ENCODE measurements at regions not wholly inside any gene's neighbourhood (a gene's known extent, or its start where the extent isn't known, plus 50 kb on each side); places are given as distances from the start of the nearest gene placed in this dataset.

DNA sequence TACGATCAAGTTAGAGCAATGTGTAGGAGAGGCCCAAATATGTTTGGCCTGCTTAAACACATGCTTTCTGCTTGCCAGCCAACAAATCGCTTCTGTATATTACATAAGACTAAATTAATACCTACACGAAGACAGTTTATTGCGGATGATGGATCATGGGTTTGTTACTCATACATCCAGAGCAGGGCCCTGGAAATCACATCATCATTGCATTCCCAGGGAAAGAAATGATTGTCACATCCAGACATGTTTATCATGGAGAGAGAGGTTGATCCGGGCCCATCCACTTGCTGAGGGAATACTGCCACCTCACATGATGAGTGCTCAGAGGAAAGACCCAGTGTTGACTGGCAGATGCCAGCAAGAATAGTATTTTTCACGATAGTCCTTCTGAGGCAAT, 282.6 kb downstream of the NUF2 start:
- no peak overlapping the region for H3K23ac ChIP-seq (ENCODE audit: low read depth, low read length)
- in situ Hi-C loops (cut with MboI; ENCODE audit: low sequenced_read_pairs) (no loop called here), intact Hi-C loops (cut with micrococcal nuclease) (no loop called here), dilution Hi-C loops (cut with HindIII; ENCODE audit: low sequenced_read_pairs, unreplicated experiment) (no loop called here)
- TF ChIP-seq FOS (IDR thresholded peaks at IDR 0.05; ENCODE audit: low read depth, low read length) (no peak), BHLHE40 (IDR thresholded peaks at IDR 0.05; ENCODE audit: low read depth, low read length) (no peak), RFX5 (IDR thresholded peaks at IDR 0.05; ENCODE audit: low read depth, low read length) (no peak), RCOR1 (IDR thresholded peaks at IDR 0.05; ENCODE audit: insufficient replicate concordance, low read length) (no peak), SMC3 (IDR thresholded peaks at IDR 0.05; ENCODE audit: low read depth, low read length) (no peak), POLR2A (IDR thresholded peaks at IDR 0.05; ENCODE audit: low read depth, low read length) (no peak), RAD21 (IDR thresholded peaks at IDR 0.05; ENCODE audit: low read length) (no peak), MAFK (IDR thresholded peaks at IDR 0.05; ENCODE audit: low read depth, low read length) (no peak)
- TF ChIP-seq, protein P1, sequence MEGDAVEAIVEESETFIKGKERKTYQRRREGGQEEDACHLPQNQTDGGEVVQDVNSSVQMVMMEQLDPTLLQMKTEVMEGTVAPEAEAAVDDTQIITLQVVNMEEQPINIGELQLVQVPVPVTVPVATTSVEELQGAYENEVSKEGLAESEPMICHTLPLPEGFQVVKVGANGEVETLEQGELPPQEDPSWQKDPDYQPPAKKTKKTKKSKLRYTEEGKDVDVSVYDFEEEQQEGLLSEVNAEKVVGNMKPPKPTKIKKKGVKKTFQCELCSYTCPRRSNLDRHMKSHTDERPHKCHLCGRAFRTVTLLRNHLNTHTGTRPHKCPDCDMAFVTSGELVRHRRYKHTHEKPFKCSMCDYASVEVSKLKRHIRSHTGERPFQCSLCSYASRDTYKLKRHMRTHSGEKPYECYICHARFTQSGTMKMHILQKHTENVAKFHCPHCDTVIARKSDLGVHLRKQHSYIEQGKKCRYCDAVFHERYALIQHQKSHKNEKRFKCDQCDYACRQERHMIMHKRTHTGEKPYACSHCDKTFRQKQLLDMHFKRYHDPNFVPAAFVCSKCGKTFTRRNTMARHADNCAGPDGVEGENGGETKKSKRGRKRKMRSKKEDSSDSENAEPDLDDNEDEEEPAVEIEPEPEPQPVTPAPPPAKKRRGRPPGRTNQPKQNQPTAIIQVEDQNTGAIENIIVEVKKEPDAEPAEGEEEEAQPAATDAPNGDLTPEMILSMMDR (conservative IDR thresholded peaks at IDR 0.05; ENCODE audit: low read depth, low read length) = no peak
- DNase-seq (no peak), ATAC-seq (ENCODE audit: low read depth) (no peak)
- 17% methylated on average over 1 of the region's 6 CpGs; no CpG with 5 or more reads in 1 of the 2 experiments for WGBS, 2 experiments (ENCODE audit: extremely low coverage in 2 of 2, insufficient read length in 1 of 2)
- H3K9me3 ChIP-seq (ENCODE audit: control insufficient read depth, insufficient read depth, low read length) = no peaks in the 10 kb centered on the region
- no peak overlapping the region for H2BK5ac ChIP-seq (ENCODE audit: low read depth, low read length, poor library complexity, severe bottlenecking)
- H3K14ac ChIP-seq (replicated peaks; ENCODE audit: low read depth, low read length) = no peak overlapping the region
- POLR2A ChIA-PET (ENCODE audit: unreplicated experiment) = no interaction called here
- H3K27ac ChIP-seq (ENCODE audit: insufficient read depth, low read length) = no peak overlapping the region
- H3K9me1 ChIP-seq (ENCODE audit: insufficient read depth, low read length) = no peaks in the 10 kb centered on the region
- H2BK20ac ChIP-seq (ENCODE audit: low read depth, low read length) = no peak overlapping the region
- H3K4me3 ChIP-seq (ENCODE audit: insufficient read depth, low read depth, low read length) = no peak overlapping the region
- no peak overlapping the region for H3K4me2 ChIP-seq (ENCODE audit: low read depth, low read length)
- no peak overlapping the region for H3K18ac ChIP-seq (ENCODE audit: low read depth, low read length)
- no peak overlapping the region for H2AK9ac ChIP-seq (replicated peaks; ENCODE audit: low read depth, low read length, poor library complexity)
- no peak overlapping the region for H2BK15ac ChIP-seq (ENCODE audit: low read depth, low read length)
- H2AK5ac ChIP-seq (ENCODE audit: low read depth, low read length) = no peak overlapping the region
- H3K56ac ChIP-seq (ENCODE audit: extremely low read depth, insufficient read depth, low read length) = no peak overlapping the region
- CTCF ChIA-PET = no interaction called here
- no peak overlapping the region for H2AFZ ChIP-seq (replicated peaks; ENCODE audit: low read length, poor library complexity)
- no peak overlapping the region for H4K8ac ChIP-seq (ENCODE audit: low read depth in 2 of 2, low read length in 2 of 2)
- no peaks in the 10 kb centered on the region for H3K79me1 ChIP-seq (ENCODE audit: low read depth in 1 of 2, low read length in 2 of 2)
- no peaks in the 10 kb centered on the region for H3K36me3 ChIP-seq (ENCODE audit: control insufficient read depth, insufficient read depth, low read length)
- no peak overlapping the region for H4K5ac ChIP-seq (ENCODE audit: low read depth, low read length)
- no TSS peak for BruUV-seq (replicated peaks)
- H2BK120ac ChIP-seq (ENCODE audit: low read depth, low read length) = no peak overlapping the region
- no peaks in the 10 kb centered on the region for H4K20me1 ChIP-seq (ENCODE audit: insufficient read depth, low read length)
- no peak overlapping the region for H3K4ac ChIP-seq (ENCODE audit: low read depth, low read length)
- H3K27me3 ChIP-seq (ENCODE audit: control insufficient read depth, insufficient read depth, low read length) = no peaks in the 10 kb centered on the region
- H3K9ac ChIP-seq (ENCODE audit: low read depth, low read length) = no peak overlapping the region
- no peaks in the 10 kb centered on the region for H3K4me1 ChIP-seq (ENCODE audit: control insufficient read depth, insufficient read depth, low read length)
- H4K91ac ChIP-seq (ENCODE audit: insufficient read depth, low read depth, low read length) = no peak overlapping the region

Measured in IMR-90 (cell line).